Thyroid gland (tissue), 4 donors: ENCODE measurements at regions not wholly inside any gene's neighbourhood (a gene's known extent, or its start where the extent isn't known, plus 50 kb on each side); places are given as distances from the start of the nearest gene placed in this dataset.
A peak's percentile ranks its signal among the peaks of the same experiment; 100 is the strongest.

Source experiments
- DNase-seq, 2 donors: peaks; one replicate each; pipeline ENCODE4 v3.0.0-alpha.2; 2019
- H3K27ac ChIP-seq, 3 donors: fragments of 200-600 bp; sonication (generic); 1 replicate in 2 of 3; 2 replicates in 1 of 3; pipeline ENCODE4 v1.5.1; 2016 to 2019; ENCODE audit warnings: mild to moderate bottlenecking in 1 of 3, moderate library complexity in 1 of 3
- H3K27me3 ChIP-seq: fragments of 200-600 bp; sonication (generic); one replicate; pipeline ENCODE4 v1.5.1; 2019
- H3K36me3 ChIP-seq, 2 donors: fragments of 200-600 bp; sonication (generic); one replicate each; pipeline ENCODE4 v1.5.1; 2016 to 2019
- H3K4me1 ChIP-seq, 2 donors: fragments of 200-600 bp; sonication (generic); one replicate each; pipeline ENCODE4 v1.5.1; 2017 to 2019
- H3K4me3 ChIP-seq, 3 donors: fragments of 200-600 bp; sonication (generic); replicated peaks in 1 of 3; 1 replicate in 2 of 3; 2 replicates in 1 of 3; pipeline ENCODE4 v1.5.1; 2016; ENCODE audit warnings: mild to moderate bottlenecking in 1 of 3
- H3K9me3 ChIP-seq: fragments of 200-600 bp; sonication (generic); one replicate; pipeline ENCODE4 v1.5.1; 2017
- CTCF ChIP-seq, 6 experiments: fragments of 200-600 bp in 3 of 6; fragments of 450-650 bp in 3 of 6; sonication (generic) in 3 of 6; IDR thresholded peaks; one replicate each; pipeline ENCODE4 v1.5.1; 2016 to 2019; ENCODE audit warnings: antibody characterized with exemption in 6 of 6, mild to moderate bottlenecking in 2 of 6, inconsistent platforms in 1 of 6, moderate library complexity in 1 of 6
- POLR2A ChIP-seq, 2 donors: fragments of 450-650 bp; IDR thresholded peaks; one replicate each; pipeline ENCODE4 v1.6.1; 2017; ENCODE audit warnings: antibody characterized with exemption in 2 of 2, mild to moderate bottlenecking in 2 of 2, moderate library complexity in 1 of 2
- WGBS, 2 donors: methylation state at CpG; one replicate each; pipeline ENCODE4 v1.1.5; 2017; 5-methylcytosine and 5-hydroxymethylcytosine counted together
- intact Hi-C: fragments of 100-400 bp; cut with DNase I; formaldehyde crosslinking; loops from one replicate; pipeline ENCODE4 v1.15.1; 2023

GRCh38 chr6:125498606-125499005 lies 196.8 kb upstream of the HDDC2 start:
- no peak overlapping the region for H3K4me3 ChIP-seq
- DNase-seq, result no peak
- no peaks in the 10 kb centered on the region for H3K9me3 ChIP-seq
- TF ChIP-seq CTCF (IDR thresholded peaks at IDR 0.05) (no peak), POLR2A (IDR thresholded peaks at IDR 0.05) (no peak)
- intact Hi-C loops, result no loop called here
- H3K27me3 ChIP-seq, result no peaks in the 10 kb centered on the region
- H3K36me3 ChIP-seq, result no peaks in the 10 kb centered on the region
- H3K4me1 ChIP-seq, result no peaks in the 10 kb centered on the region
- H3K27ac ChIP-seq, result no peak overlapping the region
- 93 to 96% methylated on average over 3 of the region's 3 CpGs for WGBS, 2 donors

- no peaks in the 10 kb centered on the region for H3K36me3 ChIP-seq
- DNase-seq, result no peak
- TF ChIP-seq CTCF (IDR thresholded peaks at IDR 0.05), result no peak
- TF ChIP-seq POLR2A (IDR thresholded peaks at IDR 0.05), result no peak
- no peak overlapping the region for H3K27ac ChIP-seq
- no peaks in the 10 kb centered on the region for H3K27me3 ChIP-seq
- no peaks in the 10 kb centered on the region for H3K4me1 ChIP-seq
- no peaks in the 10 kb centered on the region for H3K9me3 ChIP-seq
- intact Hi-C loops, result no loop called here
- no peak overlapping the region for H3K4me3 ChIP-seq
Observed at GRCh38 chr6:125499535-125499934, 197.8 kb upstream of the HDDC2 start.

GRCh38 chr6:125503181-125503580 lies 201.4 kb upstream of the HDDC2 start:
- H3K9me3 ChIP-seq, result no peaks in the 10 kb centered on the region

GRCh38 chr6:125507987-125508655 lies 206.4 kb upstream of the HDDC2 start:
- Histone ChIP-seq H3K27ac (peak overlapping the region in 1 of 3 donors; percentile 22), H3K36me3 (no peaks in the 10 kb centered on the region), H3K4me3 (no peak overlapping the region), H3K9me3 (no peaks in the 10 kb centered on the region), H3K27me3 (no peaks in the 10 kb centered on the region), H3K4me1 (peaks cover 3 to 7% of the 10 kb centered on the region in 2 donors)
- intact Hi-C loops, result no loop called here
- TF ChIP-seq POLR2A (IDR thresholded peaks at IDR 0.05), result no peak
- TF ChIP-seq CTCF (IDR thresholded peaks at IDR 0.05), result no peak
- 34 to 41% methylated on average over 4 of the region's 4 CpGs for WGBS, 2 donors
- peak; percentile 80 to 86 for DNase-seq

More at GRCh38 chr6:125503181-125503580, 201.4 kb upstream of the HDDC2 start:
- no peak overlapping the region for H3K4me3 ChIP-seq
- intact Hi-C loops, result no loop called here
- H3K36me3 ChIP-seq, result no peaks in the 10 kb centered on the region
- H3K27ac ChIP-seq, result no peak overlapping the region
- H3K27me3 ChIP-seq, result no peaks in the 10 kb centered on the region
- no peak for DNase-seq
- 79 to 82% methylated on average over 3 of the region's 3 CpGs for WGBS, 2 donors
- peaks cover 3 to 7% of the 10 kb centered on the region in 2 donors for H3K4me1 ChIP-seq
- no peak for TF ChIP-seq CTCF (IDR thresholded peaks at IDR 0.05)
- TF ChIP-seq POLR2A (IDR thresholded peaks at IDR 0.05), result no peak

- H3K4me1 ChIP-seq, result peaks cover 3 to 7% of the 10 kb centered on the region in 2 donors
- no peaks in the 10 kb centered on the region for H3K9me3 ChIP-seq
- intact Hi-C loops, result no loop called here
- H3K4me3 ChIP-seq, result no peak overlapping the region
- WGBS, 2 donors, result 57 to 76% methylated on average over 1 of the region's 1 CpG
- DNase-seq, result no peak
- TF ChIP-seq CTCF (IDR thresholded peaks at IDR 0.05) (no peak), POLR2A (IDR thresholded peaks at IDR 0.05) (no peak)
- no peaks in the 10 kb centered on the region for H3K36me3 ChIP-seq
- H3K27ac ChIP-seq, result no peak overlapping the region
- no peaks in the 10 kb centered on the region for H3K27me3 ChIP-seq
Observed at GRCh38 chr6:125508793-125509192, 207.0 kb upstream of the HDDC2 start.
